ENCODE measurements at regions not wholly inside any gene's neighbourhood (a gene's known extent, or its start where the extent isn't known, plus 50 kb on each side); places are given as distances from the start of the nearest gene placed in this dataset.

GRCh38 chr4:31068257-31069075 lies 348.3 kb downstream of the PCDH7 start:
- TF ChIP-seq CTCF (conservative IDR thresholded peaks at IDR 0.05; ENCODE audit: low read depth, low read length): no peak
- TF ChIP-seq EZH2 (IDR thresholded peaks at IDR 0.05; ENCODE audit: low read length, unreplicated experiment): no peak
- no peak for TF ChIP-seq EZH2phosphoT487 (IDR thresholded peaks at IDR 0.05; ENCODE audit: borderline replicate concordance, low read length)
